Hematopoietic multipotent progenitor cell (in vitro differentiated cells): ENCODE measurements at regions not wholly inside any gene's neighbourhood (a gene's known extent, or its start where the extent isn't known, plus 50 kb on each side); places are given as distances from the start of the nearest gene placed in this dataset.

Experiments used
- DNase-seq, 3 donors: peaks; one replicate each; pipeline ENCODE4 v3.0.0-alpha.2; 2011 to 2015; ENCODE audit warnings: low read depth in 2 of 3, low spot score in 2 of 3

DNA sequence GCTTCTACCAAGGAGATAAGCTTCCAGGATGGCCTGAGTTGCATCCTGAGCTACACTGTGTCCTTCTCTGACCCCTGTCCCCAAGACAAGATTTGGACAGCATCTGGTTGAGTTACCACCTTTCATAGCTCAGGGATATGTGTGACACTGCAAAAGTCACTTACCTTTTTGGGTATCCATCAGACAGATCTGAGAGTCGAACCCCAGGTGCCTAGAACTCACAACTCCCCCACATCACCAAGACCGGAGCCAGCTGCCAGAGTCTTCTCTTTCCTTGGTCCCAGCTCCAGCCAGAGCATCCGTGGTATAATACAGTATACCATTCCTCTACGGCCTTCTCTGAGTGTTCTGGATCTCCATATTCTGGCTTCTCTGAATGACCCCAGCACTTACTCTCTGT lies 133.0 kb downstream of the CD83 start:
- DNase-seq: no peak

DNA sequence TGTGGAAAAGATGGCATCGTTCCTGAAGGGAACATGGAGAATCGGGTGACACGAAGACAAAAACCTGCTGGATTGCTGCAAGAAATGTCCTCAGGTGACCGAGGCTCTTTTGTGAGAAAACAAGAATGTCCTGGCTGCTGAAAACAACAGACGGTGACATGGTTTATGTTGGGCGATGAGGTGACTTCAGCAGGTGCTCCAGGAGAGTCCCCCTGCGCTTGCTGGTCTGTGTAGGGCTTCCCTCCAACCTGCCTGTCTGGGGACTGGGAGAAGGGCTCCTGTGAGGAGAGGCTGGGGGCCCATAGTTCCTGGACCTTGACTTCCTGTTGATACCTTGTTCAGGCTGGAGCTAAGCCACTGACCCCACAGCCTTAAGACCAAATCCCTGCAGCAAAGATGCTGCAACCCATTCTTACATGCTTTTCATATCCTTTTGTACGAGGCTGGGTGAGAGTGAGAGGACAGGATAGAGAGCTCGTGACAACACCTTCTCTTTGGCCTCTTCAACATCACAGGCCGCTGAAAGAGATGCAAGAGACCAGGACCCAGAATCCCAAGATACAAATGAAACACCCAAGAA lies 134.8 kb downstream of the CD83 start:
- DNase-seq: no peak

DNA sequence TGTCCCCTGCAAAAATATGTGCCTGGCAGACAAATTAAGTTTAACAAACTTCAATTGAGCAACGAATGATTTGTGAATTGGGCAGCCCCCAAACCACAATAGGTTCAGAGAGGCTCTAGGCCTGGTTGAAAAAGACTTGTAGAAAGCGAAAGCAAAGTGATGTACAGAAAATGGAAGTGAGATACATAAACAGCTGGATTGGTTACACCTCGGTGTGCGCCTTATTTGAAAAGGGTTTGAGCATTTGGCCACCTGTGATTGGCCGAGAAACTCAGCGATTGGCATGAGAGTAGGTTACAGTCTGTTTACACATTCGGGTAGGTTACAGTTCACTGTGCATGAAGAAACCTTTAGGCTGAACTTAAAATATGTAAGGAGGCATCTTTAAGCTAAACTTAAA lies 136.9 kb downstream of the CD83 start:
- DNase-seq: no peak

DNA sequence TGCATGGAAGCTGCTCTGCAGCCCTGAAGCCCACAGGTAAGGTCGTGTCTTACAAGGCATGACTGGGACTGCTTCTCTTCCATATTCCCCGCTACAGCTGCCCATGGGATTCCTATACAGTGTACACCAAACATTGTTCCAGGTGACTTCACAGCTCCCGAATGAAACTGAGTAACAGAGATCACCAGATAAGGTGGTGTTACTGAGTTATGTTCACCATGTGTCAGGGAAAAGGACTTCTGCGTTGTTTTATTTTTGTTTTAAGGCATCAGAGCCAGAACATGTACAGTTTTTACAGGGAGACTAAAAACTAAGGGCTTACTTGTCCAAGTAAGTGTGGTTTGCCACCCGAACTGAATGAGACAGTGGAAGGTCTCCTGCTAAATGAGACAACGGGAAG lies 138.3 kb downstream of the CD83 start:
- DNase-seq: no peak

DNA sequence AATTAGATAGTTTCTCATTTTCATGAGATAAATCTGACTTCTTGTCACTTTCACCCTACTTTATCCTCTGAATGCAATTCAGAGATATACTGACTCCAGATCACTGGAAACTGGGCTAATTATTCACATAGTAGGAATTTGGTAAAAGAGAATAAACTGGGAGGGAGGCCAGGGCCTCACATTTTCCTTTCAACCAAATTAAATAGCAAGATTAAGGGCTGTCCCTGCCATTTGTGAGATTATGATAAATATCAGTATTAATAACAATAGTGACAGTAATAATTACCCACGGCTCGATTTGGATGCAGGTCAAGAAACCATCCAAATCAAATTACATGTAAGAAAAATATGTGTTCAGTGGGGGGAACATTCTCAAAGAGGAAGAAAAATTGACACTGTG lies 140.5 kb downstream of the CD83 start:
- DNase-seq: no peak

DNA sequence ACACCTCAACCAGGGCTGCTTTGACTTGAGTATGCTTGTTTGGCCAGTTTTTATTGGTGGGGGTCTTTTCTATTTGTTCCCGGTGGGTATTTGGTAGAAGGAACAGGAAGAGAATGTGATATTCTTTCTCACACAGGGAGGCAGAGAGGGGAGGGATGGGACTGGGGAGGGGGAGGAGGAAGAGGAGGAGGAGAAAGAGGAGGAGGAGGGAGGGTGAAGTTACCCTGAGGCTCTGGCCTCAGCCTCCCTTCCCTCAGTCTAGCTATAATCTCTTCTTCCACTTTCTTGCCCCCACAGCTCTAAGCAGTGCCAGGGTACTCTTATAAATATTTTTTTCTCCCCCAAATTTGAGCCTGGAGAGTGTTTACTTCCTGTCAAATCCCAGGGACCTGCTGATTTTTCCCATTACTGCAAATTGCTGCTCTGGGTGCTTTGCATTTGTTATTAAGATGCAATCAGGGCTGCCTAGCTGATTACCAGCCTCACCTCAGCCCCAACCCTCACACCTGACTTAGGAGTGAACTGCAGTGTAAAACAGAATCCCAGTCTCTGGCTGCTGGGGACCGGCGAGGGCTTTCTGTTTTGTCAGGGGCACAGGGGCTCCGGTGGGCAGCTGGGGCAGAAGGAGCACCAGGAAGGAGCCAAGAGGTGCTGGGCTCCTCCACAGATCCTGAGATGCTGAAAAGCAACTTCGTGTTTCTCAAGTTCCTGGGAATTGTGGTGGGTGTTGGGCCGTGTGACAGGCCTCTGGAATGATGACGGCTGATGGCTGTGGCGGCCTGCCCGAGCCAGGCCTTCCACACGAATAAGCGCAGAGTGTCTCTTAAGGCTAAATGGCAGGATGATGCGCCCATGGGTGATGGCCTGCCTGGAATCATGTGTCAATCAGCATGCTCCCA lies 141.4 kb downstream of the CD83 start:
- DNase-seq: no peak

DNA sequence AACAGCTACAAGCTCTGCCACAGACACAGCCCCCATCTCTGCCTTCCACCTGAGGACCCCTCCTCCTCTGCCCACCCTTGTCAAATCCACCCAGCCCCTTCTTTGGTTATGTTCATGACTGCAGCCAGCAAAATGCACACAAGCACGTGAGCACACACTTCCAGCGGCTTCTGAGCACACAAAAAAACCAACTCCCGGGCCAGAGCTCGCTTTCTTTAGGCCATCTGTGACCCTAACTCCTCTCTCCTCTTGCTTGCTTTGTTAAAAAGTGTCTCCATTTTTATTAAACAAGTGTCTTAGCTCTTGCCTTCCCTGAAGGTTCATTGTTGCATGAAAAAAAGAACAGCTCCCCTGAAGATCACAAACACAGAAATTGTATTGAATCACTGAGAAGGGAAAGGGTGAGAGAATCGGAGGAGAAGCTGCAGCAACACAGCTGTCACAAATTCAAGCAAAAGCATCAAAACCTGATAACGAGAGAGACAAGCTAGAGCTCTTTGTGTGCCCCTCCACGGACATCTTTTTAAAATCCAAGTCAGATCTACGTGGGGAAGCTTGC lies 142.1 kb downstream of the CD83 start:
- DNase-seq: no peak

DNA sequence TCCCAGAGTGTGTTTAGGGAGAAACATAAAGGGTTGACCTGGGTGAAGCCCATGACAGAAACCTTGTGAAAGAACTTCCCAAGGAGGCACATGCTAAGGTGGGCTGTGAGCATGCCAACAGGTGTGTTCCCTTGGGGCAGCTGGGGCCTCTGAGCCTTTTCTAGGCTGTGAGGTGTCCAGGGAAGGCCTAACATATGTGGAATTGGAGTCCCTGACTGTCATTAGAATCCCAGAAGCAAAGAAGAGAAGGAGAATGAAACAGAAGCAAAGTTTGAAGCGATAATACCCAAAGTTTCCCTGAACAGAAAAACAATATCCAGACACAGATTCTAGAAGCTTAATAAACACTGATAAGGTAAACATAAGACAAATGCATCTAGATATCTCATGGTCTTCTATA lies 143.3 kb downstream of the CD83 start:
- DNase-seq: no peak

DNA sequence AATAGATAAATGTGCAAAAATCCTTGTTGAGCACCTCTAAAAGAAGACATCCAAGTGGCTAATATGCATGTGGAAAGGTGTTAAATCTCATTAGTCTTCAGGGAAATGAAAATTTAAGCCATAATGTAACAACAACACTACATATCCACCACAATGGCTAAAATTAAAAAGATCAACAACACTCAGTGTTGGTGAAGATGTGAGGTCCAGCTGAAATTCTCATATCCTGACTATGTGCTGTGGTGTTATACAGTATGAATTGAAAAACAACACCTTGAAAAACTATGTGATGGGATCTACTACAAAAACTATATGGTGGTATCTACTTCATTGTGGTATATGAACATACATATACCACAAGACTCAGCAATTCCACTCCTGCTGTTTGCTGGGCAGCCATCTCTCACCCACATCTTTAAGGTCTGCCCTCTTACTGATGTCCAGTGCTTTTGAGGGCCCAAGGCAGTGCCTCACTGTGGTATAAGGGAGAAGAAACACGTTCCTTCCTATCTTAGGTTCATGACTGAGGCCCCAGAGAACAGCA lies 146.4 kb downstream of the CD83 start:
- no peak for DNase-seq

DNA sequence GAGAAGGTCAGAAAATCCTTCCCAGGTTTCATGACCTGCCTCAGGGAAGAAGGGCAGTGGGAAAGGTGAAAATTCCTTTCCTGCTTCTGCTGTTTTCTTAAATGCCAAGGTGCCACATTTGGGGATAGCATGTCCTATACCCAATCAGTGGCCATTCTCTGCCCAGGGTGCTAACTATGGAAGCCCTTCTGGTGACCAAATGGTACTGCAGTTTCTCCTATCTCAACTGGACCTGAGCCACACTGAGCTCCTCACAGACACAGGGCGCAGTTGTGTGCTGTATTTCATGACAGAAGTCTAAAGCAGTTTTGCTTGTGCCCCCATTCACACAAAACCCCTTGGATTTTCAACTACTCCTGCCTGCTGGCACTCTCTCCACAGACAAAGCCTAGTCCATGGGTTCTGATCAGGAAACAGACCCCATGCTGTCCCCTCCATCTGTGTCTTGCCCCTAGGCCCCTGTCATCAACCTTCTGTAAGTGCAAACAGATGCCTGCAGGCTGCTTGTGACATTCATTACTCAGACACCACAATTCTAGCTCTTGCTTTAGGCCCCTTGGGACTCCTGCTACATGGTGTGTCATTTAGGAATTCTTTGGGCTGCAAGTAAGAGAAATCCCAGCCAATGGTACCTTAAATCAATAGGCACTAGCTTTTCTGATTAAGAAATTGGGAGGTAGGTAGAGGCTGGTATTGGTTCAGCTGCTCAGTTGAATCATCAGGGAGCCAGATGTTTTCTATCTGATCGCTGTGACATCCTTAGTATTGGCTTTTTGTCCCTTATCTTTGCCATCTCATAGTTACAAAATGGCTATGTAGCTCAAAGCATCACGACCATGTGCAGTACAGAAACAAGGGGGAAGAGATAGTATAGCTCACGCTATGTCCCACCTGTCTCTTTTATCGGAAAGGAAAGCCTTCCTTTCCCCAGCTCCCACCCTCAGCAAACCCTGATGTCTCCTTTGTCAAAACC lies 147.8 kb downstream of the CD83 start:
- DNase-seq: no peak

DNA sequence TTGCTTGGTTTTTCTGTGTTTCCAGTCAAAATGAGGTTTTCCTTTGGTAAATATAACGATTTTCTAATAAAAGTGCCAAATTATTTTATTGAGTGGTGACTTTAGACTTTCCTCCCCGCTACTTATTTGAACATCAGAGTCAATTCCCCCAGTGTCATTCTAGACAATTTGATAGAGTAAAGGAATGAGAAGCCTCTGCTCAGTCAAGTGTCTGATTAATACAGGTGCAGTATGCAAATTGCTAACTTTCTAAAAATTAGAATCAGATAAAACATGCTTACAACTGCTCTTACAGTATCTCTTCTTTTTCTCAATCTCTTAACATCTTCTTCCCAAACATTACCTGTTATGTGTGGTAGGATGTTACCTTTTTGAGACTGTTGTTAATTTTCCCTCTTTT lies 148.7 kb downstream of the CD83 start:
- DNase-seq: no peak

DNA sequence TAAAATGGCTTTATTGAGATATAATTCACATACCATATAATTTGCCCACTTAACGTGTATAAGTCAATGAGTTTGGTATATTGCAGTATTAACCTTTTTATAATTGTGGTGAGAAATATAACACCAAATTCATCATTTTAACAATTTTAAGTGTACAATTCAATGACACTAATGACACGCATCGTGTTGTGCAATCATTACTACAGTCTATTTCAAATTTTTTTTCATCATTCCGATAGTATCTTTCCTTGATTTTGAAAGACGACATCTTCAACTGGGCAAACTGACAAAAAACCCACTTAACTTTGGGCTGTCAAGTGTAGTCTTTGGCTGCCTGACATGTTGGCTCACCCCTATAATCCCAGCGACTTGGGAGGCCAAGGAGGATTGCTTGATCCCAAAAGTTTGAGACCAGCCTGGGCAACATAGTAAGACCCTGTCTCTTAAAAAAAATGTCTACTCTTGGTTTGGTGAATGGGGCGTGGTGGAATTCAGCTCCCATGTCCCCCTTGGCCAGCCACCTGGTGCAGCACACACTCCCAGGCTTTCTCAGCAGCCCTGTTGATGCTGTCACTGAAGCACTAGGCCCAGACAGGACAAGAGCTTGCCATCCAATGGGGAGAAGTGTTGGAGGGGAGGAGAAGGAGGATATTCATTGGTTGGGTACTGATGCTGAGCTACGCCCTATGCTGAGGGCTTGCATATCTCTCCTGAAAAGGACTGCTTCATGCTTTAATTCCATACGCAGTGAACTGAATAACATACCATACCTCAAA lies 150.5 kb downstream of the CD83 start:
- no peak for DNase-seq

DNA sequence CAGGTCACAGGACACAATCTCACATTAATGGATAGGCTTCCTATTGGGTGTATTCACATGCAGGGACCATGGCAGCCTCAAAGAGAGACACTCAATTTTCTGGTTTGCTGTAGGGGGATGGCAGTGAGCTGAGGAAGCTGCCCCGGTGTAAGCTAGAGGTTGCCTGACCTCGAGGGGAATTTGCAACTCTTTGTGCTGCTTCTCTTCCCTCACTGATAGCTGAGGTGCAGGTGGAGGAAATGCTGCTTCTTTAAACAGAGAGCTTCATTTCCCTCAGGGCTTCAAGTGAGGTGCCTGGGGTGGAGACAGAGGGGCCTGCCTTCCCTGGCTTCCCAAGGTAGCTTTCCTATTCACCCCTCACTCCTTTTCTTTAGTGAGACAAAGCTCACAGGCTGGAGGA lies 151.9 kb downstream of the CD83 start:
- no peak for DNase-seq

DNA sequence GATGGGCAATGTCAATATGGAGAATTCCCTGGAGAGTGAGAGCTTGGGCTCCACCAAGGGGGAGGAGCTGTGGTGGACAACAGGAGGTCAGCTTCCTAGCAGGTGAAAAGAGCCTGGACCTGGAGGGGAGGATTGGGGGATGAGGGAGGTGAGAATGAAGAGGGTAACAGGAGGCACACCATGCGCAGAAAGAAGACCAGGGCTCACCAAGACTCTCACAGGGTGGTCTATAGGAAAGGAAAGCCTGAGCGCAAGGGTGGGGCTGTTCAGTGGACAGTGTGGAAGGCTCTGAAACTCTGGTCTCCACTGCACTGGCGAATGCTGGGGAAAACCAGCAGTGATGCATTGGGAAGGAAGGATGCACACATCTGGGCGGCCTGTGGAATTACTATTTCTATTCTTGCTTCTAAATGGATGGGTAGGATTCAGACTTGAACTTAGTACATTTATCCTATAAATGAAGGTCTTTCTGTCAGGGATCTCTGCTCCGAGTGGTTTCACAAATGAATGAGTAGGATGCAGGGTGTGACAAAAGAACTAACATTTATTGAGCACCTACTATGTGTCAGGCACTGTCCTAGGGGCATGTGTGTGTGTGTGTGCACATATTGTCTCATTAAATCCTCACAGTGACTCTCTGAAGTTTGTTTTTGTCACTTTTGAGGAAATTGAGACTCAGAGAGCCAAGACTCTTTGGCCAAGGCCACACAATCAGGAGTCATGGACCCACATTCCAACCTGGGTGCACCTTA lies 152.7 kb downstream of the CD83 start:
- DNase-seq: no peak

DNA sequence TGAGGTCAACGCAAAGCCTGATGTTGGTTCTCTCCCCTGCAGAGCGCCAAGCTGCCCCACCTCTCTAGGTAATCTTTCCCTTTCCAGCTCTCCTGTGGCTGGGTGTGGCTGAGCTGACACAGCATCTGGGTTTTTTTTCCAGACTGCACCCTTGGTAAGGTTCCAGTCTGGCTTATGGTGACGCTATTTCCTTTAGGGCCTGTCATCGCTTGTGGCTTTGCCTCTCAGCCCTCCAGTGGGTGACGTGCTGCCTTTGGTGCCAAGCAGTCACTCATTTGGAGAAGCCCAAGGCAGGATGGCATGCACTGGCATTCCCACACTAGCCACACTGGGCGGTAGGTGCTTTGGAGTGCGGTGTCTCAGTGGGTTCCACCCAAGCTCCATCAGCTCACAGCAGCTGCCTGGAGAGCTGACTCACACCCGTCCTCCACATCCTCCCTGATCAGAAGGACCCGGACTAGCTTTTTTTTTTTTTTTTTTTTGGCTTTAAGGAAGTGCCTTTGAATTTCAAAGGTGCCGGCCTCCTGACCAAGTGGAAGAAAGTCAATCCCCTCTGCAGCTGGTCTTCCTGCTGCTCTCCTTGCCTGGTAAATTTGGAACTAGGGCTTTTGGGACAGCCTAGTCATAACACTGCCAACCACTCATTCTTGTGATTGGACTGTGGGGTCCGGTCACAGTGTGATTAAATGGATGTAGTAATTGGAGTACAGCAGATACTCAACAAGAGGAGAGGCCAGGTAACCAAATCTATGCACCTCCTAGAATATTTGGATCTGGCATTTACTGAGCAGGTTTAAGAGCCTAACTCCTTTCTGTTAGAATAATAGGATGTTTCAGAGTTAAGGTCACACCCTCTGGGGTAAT lies 153.6 kb downstream of the CD83 start:
- peak in 2 of 3 donors; percentile 86 to 92 for DNase-seq

DNA sequence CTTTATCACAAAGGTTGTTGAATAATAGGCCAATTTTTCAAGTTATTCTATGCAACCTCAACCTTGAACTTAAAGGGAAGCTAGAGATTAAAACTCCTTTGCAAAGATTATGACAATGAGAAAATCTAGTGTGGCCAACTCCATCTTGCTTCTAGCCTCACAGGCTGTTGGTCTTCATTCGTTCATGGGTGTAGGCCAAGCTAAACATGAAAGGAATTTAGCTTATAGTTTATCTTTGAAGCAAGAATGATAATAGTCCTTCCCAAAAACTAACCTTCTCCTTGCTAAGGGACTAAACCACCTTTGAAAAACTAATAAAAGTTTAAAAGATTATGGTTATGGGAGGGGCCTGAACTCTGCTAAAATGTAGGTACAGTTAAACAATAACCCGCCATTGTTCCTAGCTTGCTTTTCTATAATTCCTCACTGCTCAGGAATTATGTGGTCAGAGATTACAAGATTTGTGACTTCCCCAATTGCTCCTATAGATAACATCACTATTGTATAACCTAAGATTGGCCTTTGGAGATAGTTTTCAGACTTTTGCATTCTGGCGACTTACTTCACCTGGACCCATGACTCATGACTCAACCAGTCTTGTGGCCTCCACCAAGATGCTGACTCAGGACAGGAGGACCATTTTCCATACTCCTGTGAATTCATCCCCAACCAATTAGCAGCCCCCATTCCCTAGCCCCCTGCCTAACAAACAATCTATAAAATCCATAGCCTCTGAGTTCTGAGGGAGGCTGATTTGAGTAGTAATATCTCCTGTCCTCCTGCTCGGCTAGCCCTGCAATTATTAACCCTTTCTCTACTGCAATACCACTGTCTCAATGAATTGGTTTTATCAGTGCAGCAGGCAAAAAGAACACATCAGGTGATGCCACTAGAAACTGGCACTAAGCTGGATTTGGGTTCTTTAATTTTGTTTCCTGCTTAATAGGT lies 154.5 kb downstream of the CD83 start:
- no peak for DNase-seq

DNA sequence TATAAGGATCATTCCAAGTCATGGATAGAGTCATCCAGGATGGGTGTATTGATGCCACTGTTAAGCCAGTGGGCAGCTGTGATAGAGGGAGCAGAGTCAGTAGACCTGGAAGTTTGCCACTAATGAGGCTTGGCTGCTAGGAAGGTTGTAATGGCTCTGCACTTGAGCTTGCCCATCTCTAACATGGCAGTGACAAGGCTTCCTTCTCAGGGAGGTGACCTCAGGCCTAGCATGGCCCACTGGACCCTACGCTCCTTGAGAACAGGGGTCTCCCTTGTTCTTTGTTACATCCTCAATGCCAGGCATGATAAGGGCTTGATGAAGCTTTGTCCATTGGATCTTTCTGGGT lies 155.1 kb downstream of the CD83 start:
- no peak for DNase-seq
